Left lung (tissue), 4 donors: ENCODE measurements at regions not wholly inside any gene's neighbourhood (a gene's known extent, or its start where the extent isn't known, plus 50 kb on each side); places are given as distances from the start of the nearest gene placed in this dataset.

ENCODE experiments used
- ATAC-seq: fragments of 200-7000 bp; cut with Tn5 transposase; one replicate; pipeline ENCODE4 v1.9.1; 2020; ENCODE audit warnings: moderate library complexity
- DNase-seq, 4 donors: peaks; one replicate each; pipeline ENCODE4 v3.0.0-alpha.2; 2013 to 2020
- H3K27ac ChIP-seq, 2 donors: fragments of 200-600 bp; sonication (generic) in 1 of 2; one replicate each; pipeline versions ENCODE4 v1.5.0 to v1.8.0; 2020 to 2021
- H3K27me3 ChIP-seq, 2 donors: fragments of 200-600 bp; sonication (generic) in 1 of 2; one replicate each; pipeline versions ENCODE4 v1.5.0 to v1.8.0; 2020 to 2021
- H3K36me3 ChIP-seq, 2 donors: fragments of 200-600 bp; sonication (generic) in 1 of 2; one replicate each; pipeline versions ENCODE4 v1.5.0 to v1.8.0; 2020 to 2021
- H3K4me1 ChIP-seq, 2 donors: fragments of 200-600 bp; one replicate each; pipeline ENCODE4 v1.8.0; 2021
- H3K4me3 ChIP-seq, 2 donors: fragments of 200-600 bp; sonication (generic) in 1 of 2; one replicate each; pipeline versions ENCODE4 v1.5.0 to v1.8.0; 2020 to 2021; ENCODE audit warnings: mild to moderate bottlenecking in 1 of 2
- H3K9me3 ChIP-seq, 2 donors: fragments of 200-600 bp; sonication (generic) in 1 of 2; one replicate each; pipeline versions ENCODE4 v1.5.0 to v1.8.0; 2020 to 2021
- intact Hi-C, 2 donors: fragments of 100-400 bp; cut with DNase I; formaldehyde crosslinking; loops; one replicate each; pipeline versions ENCODE4 v1.11.2 to v1.14.2; 2022
- TF ChIP-seq, protein P1 (sequence below), 2 donors: fragments of 200-600 bp; sonication (generic) in 1 of 2; IDR thresholded peaks; one replicate each; pipeline versions ENCODE4 v1.5.0 to v1.8.0; 2021; ENCODE audit warnings: antibody characterized with exemption in 2 of 2
- donor health status: DM: no; HTN: yes; CAD: no.
- donor health status: DM: no; HTN: no; CAD: no.

DNA sequence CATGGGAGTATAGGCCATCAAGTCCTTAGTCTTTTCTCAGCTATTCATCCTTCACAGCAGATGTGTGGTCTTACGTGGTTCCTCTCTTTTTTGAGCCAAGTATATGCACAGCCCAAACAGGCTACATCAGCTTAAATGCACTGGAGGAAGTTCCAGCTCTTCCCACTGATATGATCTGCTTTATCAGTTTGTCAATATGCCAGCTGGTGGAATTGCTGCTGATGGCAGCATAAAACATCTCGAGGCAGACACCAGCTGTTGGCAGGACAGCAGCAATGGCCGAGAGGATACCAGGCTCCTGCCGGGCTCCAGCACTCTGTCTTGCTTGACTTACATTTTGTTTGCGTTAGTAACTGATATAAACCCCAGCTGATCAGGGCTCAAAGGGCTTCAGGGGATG is 143.4 kb downstream of the TENT4A start:
- Histone ChIP-seq H3K4me1 (no peaks in the 10 kb centered on the region), H3K9me3 (peaks cover 0 to 24% of the 10 kb centered on the region in 2 donors), H3K4me3 (no peak overlapping the region), H3K27ac (no peak overlapping the region), H3K36me3 (no peaks in the 10 kb centered on the region), H3K27me3 (no peaks in the 10 kb centered on the region)
- TF ChIP-seq, protein P1, sequence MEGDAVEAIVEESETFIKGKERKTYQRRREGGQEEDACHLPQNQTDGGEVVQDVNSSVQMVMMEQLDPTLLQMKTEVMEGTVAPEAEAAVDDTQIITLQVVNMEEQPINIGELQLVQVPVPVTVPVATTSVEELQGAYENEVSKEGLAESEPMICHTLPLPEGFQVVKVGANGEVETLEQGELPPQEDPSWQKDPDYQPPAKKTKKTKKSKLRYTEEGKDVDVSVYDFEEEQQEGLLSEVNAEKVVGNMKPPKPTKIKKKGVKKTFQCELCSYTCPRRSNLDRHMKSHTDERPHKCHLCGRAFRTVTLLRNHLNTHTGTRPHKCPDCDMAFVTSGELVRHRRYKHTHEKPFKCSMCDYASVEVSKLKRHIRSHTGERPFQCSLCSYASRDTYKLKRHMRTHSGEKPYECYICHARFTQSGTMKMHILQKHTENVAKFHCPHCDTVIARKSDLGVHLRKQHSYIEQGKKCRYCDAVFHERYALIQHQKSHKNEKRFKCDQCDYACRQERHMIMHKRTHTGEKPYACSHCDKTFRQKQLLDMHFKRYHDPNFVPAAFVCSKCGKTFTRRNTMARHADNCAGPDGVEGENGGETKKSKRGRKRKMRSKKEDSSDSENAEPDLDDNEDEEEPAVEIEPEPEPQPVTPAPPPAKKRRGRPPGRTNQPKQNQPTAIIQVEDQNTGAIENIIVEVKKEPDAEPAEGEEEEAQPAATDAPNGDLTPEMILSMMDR (IDR thresholded peaks at IDR 0.05), result no peak
- intact Hi-C loops, result no loop called here
- no peak for ATAC-seq
- no peak for DNase-seq

DNA sequence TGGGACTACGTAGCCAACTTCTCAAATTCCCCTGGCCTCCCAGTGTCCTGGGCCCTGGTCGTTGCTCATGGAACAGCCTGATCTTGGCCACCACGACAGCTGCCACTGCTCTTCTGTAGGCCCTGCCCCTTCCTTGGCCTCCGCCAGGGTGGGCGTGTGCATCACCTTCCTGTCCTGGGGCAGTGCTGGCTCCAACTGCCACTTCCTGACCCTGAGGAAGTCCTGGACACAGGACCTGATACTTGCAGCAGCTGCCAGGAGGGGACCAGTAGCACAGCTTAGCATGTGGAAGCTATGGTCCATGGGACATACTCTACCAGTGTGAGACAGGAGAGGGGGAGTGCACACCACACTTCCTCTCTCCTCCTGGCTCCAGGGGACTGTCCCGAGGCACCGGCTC is 145.2 kb downstream of the TENT4A start:
- Histone ChIP-seq H3K27me3 (no peaks in the 10 kb centered on the region), H3K4me3 (no peak overlapping the region), H3K36me3 (no peaks in the 10 kb centered on the region), H3K27ac (no peak overlapping the region), H3K9me3 (peaks cover 0 to 14% of the 10 kb centered on the region in 2 donors), H3K4me1 (no peaks in the 10 kb centered on the region)
- ATAC-seq (no peak), DNase-seq (no peak)
- TF ChIP-seq, protein P1 (IDR thresholded peaks at IDR 0.05), result no peak
- intact Hi-C loops, result no loop called here

DNA sequence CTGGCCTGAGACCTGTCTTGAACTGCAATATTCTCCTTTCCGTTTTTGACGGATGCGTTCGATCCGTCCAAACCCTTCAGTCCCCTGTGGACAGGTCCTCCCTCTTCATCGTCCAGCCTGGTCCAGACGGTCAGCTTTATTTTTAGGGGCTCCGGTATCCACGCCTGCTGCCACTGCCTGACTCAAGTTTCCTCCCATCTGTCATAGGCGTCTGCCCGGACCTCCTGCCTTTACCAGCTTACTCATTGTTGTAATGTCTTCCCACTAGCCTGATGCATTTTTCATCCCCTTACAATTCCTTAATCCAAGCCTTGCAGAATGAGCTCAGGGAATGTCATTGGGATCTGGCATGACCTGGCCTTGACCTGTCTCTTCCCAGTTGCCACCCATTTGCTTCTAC is 145.8 kb downstream of the TENT4A start:
- no peaks in the 10 kb centered on the region for H3K27me3 ChIP-seq
- ATAC-seq (no peak), DNase-seq (no peak)
- no peak overlapping the region for H3K27ac ChIP-seq
- H3K4me3 ChIP-seq, result no peak overlapping the region
- peaks cover 0 to 13% of the 10 kb centered on the region in 2 donors for H3K9me3 ChIP-seq
- intact Hi-C loops, result no loop called here
- TF ChIP-seq, protein P1 (IDR thresholded peaks at IDR 0.05), result no peak
- H3K4me1 ChIP-seq, result no peaks in the 10 kb centered on the region
- H3K36me3 ChIP-seq, result no peaks in the 10 kb centered on the region

DNA sequence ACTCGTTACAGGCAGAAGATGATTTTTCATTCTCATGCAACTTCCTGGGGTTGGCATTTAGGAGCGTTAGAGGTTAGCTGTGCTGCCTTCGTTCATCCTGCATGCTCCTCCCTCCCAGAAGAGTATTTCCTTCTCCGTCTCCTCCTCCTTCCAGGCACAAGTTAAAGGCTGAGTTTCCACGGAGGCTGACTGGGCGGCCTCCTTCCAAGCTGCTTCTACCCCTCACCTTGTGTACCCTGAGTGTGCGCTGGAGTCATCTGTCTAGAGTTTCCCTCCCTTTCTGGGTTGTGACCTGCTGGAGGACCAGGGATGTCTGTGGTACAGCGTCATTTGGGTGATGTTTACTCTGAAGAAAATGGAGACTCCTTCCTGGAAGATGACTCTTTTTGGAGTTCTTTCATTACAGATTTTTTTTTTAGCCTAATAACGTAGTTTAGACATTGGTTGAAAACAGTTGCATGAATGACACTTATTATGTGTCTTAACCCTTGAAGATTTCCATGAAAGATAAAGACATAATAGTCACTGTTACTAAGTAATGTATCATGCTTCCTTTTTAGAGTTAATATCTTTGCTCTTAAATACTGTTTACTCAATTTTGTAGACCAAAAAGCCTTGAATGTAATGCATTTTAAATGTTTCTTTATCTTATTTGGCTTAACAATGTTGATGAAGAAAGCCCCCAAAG is 146.9 kb downstream of the TENT4A start:
- no peaks in the 10 kb centered on the region for H3K36me3 ChIP-seq
- intact Hi-C loops, result no loop called here
- no peak overlapping the region for H3K27ac ChIP-seq
- H3K4me1 ChIP-seq, result no peaks in the 10 kb centered on the region
- no peak for DNase-seq
- TF ChIP-seq, protein P1 (IDR thresholded peaks at IDR 0.05), result no peak
- ATAC-seq, result no peak
- no peak overlapping the region for H3K4me3 ChIP-seq
- no peaks in the 10 kb centered on the region for H3K27me3 ChIP-seq
- H3K9me3 ChIP-seq, result peaks cover 0 to 3% of the 10 kb centered on the region in 2 donors

DNA sequence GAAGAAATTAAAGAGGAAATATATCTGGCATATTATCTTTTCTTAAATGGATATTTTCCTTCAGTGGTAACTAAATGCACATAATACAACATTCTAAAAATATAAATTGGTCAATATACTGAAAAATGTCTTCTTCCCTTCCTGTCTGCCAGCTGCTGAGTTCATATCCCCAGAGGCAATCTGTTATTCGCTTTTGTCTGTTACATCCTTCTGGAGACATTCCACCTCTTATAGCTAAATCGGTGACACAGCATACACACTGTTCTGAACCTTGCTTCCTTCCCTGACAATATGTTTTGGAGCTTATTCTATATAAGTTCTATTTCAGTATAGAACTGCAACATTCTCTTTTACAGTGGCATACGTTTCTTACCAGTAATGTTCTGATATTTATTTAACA is 147.8 kb downstream of the TENT4A start:
- Histone ChIP-seq H3K4me1 (no peaks in the 10 kb centered on the region), H3K36me3 (no peaks in the 10 kb centered on the region), H3K27me3 (no peaks in the 10 kb centered on the region), H3K27ac (no peak overlapping the region), H3K9me3 (peaks cover 0 to 3% of the 10 kb centered on the region in 2 donors), H3K4me3 (no peak overlapping the region)
- ATAC-seq, result no peak
- intact Hi-C loops, result no loop called here
- TF ChIP-seq, protein P1 (IDR thresholded peaks at IDR 0.05), result no peak
- DNase-seq, result no peak
